Adrenal gland (tissue), 5 donors: ENCODE measurements at regions not wholly inside any gene's neighbourhood (a gene's known extent, or its start where the extent isn't known, plus 50 kb on each side); places are given as distances from the start of the nearest gene placed in this dataset.
"Not testable (repeated sequence)": the region's sequence is repeated elsewhere in the genome, so short reads cannot be mapped to it uniquely, and the experiment has no call there.

Experiments used
- POLR2A ChIP-seq, 2 donors: fragments of 450-650 bp; IDR thresholded peaks; one replicate each; pipeline ENCODE4 v1.6.1; 2017; ENCODE audit warnings: antibody characterized with exemption in 2 of 2, mild to moderate bottlenecking in 2 of 2, moderate library complexity in 1 of 2
- TF ChIP-seq, protein P1 (sequence below), 6 experiments: fragments of 450-650 bp in 4 of 6; fragments of 200-600 bp in 2 of 6; sonication (generic) in 1 of 6; IDR thresholded peaks; 1 replicate in 5 of 6; 2 replicates in 1 of 6; pipeline versions ENCODE4 v1.5.1 to v1.8.0; 2016 to 2021; ENCODE audit warnings: antibody characterized with exemption in 6 of 6, mild to moderate bottlenecking in 2 of 6, moderate library complexity in 1 of 6
- donor health status: DM: no; HTN: no; CAD: no.

DNA sequence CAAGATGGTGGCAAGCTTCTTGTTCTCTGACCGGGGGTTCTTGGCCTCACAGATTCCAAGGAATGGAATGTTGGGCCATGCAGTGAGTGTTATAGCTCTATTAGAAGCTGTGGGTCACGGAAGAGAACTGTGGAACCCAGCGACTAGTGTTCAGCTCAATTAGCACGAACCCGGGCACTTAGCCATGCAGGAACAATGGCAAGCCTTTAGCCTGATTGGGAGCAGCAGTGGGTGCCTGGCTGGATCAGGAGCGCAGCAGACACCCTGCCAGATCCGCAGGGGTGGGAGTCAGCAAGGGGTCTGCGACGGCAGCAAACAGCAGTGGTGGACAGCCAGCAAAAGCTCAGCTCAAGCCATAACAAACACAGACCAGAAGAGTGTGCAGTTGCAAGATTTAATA, 105.1 kb upstream of the SHISA3 start:
- TF ChIP-seq, protein P1, sequence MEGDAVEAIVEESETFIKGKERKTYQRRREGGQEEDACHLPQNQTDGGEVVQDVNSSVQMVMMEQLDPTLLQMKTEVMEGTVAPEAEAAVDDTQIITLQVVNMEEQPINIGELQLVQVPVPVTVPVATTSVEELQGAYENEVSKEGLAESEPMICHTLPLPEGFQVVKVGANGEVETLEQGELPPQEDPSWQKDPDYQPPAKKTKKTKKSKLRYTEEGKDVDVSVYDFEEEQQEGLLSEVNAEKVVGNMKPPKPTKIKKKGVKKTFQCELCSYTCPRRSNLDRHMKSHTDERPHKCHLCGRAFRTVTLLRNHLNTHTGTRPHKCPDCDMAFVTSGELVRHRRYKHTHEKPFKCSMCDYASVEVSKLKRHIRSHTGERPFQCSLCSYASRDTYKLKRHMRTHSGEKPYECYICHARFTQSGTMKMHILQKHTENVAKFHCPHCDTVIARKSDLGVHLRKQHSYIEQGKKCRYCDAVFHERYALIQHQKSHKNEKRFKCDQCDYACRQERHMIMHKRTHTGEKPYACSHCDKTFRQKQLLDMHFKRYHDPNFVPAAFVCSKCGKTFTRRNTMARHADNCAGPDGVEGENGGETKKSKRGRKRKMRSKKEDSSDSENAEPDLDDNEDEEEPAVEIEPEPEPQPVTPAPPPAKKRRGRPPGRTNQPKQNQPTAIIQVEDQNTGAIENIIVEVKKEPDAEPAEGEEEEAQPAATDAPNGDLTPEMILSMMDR (IDR thresholded peaks at IDR 0.05), result not testable (repeated sequence)
- not testable (repeated sequence) for TF ChIP-seq POLR2A (IDR thresholded peaks at IDR 0.05)
